Uterus (tissue), 2 donors: ENCODE measurements at regions not wholly inside any gene's neighbourhood (a gene's known extent, or its start where the extent isn't known, plus 50 kb on each side); places are given as distances from the start of the nearest gene placed in this dataset.

Experiments
- CTCF ChIP-seq, 4 experiments: fragments of 200-600 bp in 2 of 4; fragments of 450-650 bp in 2 of 4; sonication (generic) in 2 of 4; IDR thresholded peaks; one replicate each; pipeline ENCODE4 v1.5.1; 2016 to 2019; ENCODE audit warnings: antibody characterized with exemption in 4 of 4, mild to moderate bottlenecking in 2 of 4, moderate library complexity in 1 of 4
- POLR2A ChIP-seq, 2 donors: fragments of 450-650 bp; IDR thresholded peaks; one replicate each; pipeline ENCODE4 v1.6.1; 2016; ENCODE audit warnings: antibody characterized with exemption in 2 of 2, mild to moderate bottlenecking in 1 of 2, moderate library complexity in 1 of 2

GRCh38 chr22:23419171-23419570, 160.9 kb downstream of the IGLL1 start:
- no peak for TF ChIP-seq CTCF (IDR thresholded peaks at IDR 0.05)
- no peak for TF ChIP-seq POLR2A (IDR thresholded peaks at IDR 0.05)
